Calu3 (cell line): ENCODE measurements at regions not wholly inside any gene's neighbourhood (a gene's known extent, or its start where the extent isn't known, plus 50 kb on each side); places are given as distances from the start of the nearest gene placed in this dataset.

Experiments
- BruUV-seq: library from RNA; stranded (reverse); fragments of 400-500 nt; replicated peaks from 2 replicates; lab custom pipeline; 2021; lab: Mats Ljungman, UMichigan
- CTCF ChIA-PET: fragments of 300-600 bp; sonication (Branson Sonifier 250); formaldehyde crosslinking; loops from one replicate; lab custom pipeline; 2022; ENCODE audit warnings: antibody characterized with exemption; lab: Charles Lee
- DNase-seq: peaks from one replicate; pipeline ENCODE4 v3.0.0; 2022
- H3K27ac Mint-ChIP-seq: one replicate; pipeline ENCODE4 v1.8.0; 2022; ENCODE audit warnings: mixed read lengths; ENCODE audit not compliant: unreplicated experiment
- H3K27me3 Mint-ChIP-seq: one replicate; pipeline ENCODE4 v1.8.0; 2022; ENCODE audit warnings: mixed read lengths; ENCODE audit not compliant: unreplicated experiment
- H3K36me3 Mint-ChIP-seq: one replicate; pipeline ENCODE4 v1.8.0; 2022; ENCODE audit warnings: mild to moderate bottlenecking, moderate library complexity, mixed read lengths; ENCODE audit not compliant: insufficient read depth, unreplicated experiment
- H3K4me1 Mint-ChIP-seq: one replicate; pipeline ENCODE4 v1.8.0; 2022; ENCODE audit warnings: mild to moderate bottlenecking, low read depth, mixed read lengths; ENCODE audit not compliant: unreplicated experiment
- H3K4me3 Mint-ChIP-seq: one replicate; pipeline ENCODE4 v1.8.0; 2022; ENCODE audit warnings: mild to moderate bottlenecking, low read depth, moderate library complexity, mixed read lengths; ENCODE audit not compliant: unreplicated experiment
- H3K9me3 Mint-ChIP-seq: one replicate; pipeline ENCODE4 v1.8.0; 2022; ENCODE audit warnings: low read depth, mixed read lengths; ENCODE audit not compliant: unreplicated experiment
- CTCF ChIP-seq: fragments of 200-600 bp; IDR thresholded peaks from one replicate; pipeline ENCODE4 v1.8.0; 2022; ENCODE audit warnings: antibody characterized with exemption; ENCODE audit not compliant: unreplicated experiment
- intact Hi-C: fragments of 100-400 bp; cut with micrococcal nuclease; formaldehyde crosslinking; loops from one replicate; pipeline ENCODE4 v1.10.0; 2022; ENCODE audit not compliant: unreplicated experiment

- DNase-seq, result no peak
- no peak for TF ChIP-seq CTCF
- CTCF ChIA-PET, result no interaction called here
- H3K36me3 Mint-ChIP-seq, result no peaks in the 10 kb centered on the region
- H3K27ac Mint-ChIP-seq, result peak overlapping the region; percentile 67
- no peaks in the 10 kb centered on the region for H3K27me3 Mint-ChIP-seq
- no TSS peak for BruUV-seq
- no peaks in the 10 kb centered on the region for H3K9me3 Mint-ChIP-seq
- no peak overlapping the region for H3K4me3 Mint-ChIP-seq
- H3K4me1 Mint-ChIP-seq, result peaks cover 34% of the 10 kb centered on the region
- intact Hi-C loops, result no loop called here
Observed at GRCh38 chr6:2436410-2437154, 191.2 kb upstream of the GMDS start.

DNA sequence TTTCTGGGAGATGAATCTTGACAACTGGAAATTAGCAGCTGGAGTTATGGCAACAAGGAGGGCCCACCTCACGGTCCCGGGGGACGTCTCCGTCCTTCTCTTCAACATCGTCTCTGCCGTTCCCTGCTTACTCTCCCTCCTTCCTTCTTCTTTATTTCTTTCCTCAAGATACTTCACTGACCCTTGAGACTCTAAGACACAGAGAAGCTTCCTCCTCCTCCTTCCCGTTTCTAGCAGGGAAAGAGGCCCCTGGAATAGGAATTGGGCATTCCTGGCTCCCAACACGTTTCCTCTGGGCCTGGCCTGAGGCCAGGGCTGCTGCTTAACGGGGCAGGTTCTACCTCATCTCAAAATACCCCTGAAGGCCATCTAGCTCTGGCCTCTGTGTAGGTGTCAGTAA lies 189.9 kb upstream of the GMDS start:
- H3K9me3 Mint-ChIP-seq, result no peaks in the 10 kb centered on the region
- CTCF ChIA-PET, result interaction anchor here (0.6 kb wide), 1 partner anchor 438 kb away, joined by 3 read pairs; no protein-coding TSS in a partner anchor
- intact Hi-C loops, result no loop called here
- H3K27ac Mint-ChIP-seq, result peak overlapping the region; percentile 60
- peaks cover 34% of the 10 kb centered on the region for H3K4me1 Mint-ChIP-seq
- TF ChIP-seq CTCF, result no peak
- BruUV-seq, result no TSS peak
- no peak overlapping the region for H3K4me3 Mint-ChIP-seq
- H3K36me3 Mint-ChIP-seq, result no peaks in the 10 kb centered on the region
- no peaks in the 10 kb centered on the region for H3K27me3 Mint-ChIP-seq
- DNase-seq, result no peak

DNA sequence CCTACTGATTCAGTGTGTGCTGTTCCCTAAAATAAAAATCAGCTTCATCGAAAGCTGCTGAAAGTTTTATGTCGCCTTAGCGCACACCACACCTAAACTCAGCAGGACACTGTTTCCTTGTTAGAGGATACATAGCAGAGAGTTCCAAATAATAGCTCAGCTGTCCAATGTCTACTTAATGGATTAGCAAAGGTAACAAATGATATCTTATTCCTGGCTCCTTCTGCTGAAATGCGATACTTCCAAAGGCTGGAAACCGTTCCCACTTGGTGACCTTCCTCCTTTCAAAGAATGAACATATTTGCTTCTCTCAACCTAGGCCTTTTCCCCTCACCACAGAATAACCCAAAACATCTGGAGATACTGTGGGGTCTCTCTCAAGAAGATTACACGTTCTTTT lies 189.5 kb upstream of the GMDS start:
- CTCF ChIA-PET, result interaction anchor here (1.0 kb wide), 1 partner anchor 199 kb away, joined by 3 read pairs; no protein-coding TSS in a partner anchor

DNA sequence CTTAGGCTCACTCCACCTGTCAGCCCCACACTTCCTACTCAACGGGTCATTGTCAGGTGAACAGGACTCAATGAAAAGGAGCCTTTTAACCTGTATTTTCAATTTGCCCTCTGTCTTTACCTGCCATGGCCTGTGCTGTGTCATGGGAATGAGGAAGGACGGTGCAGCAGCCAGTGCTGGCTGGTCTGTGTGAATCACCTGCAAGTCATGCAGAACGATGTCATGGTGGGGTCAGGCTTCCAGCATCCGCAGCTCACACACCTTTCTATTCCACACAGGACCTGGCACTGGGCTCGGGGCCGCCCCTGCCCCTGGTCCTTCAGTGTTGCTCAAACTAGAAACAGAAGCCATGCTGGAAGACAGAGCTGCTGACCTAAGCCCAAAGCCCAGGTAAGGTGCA lies 188.7 kb upstream of the GMDS start:
- Mint-ChIP-seq H3K4me3 (no peak overlapping the region), H3K27me3 (no peaks in the 10 kb centered on the region), H3K9me3 (no peaks in the 10 kb centered on the region), H3K4me1 (peaks cover 34% of the 10 kb centered on the region), H3K36me3 (no peaks in the 10 kb centered on the region), H3K27ac (peak overlapping the region; percentile 63)
- CTCF ChIA-PET, result interaction anchor here (1.0 kb wide), 1 partner anchor 200 kb away, joined by 3 read pairs; no protein-coding TSS in a partner anchor
- intact Hi-C loops, result no loop called here
- no TSS peak for BruUV-seq
- DNase-seq, result peak; percentile 78
- TF ChIP-seq CTCF, result no peak

More for the DNA sequence above, 189.5 kb upstream of the GMDS start:
- no peak for DNase-seq
- intact Hi-C loops, result no loop called here
- Mint-ChIP-seq H3K27ac (peak overlapping the region; percentile 60), H3K9me3 (no peaks in the 10 kb centered on the region), H3K36me3 (no peaks in the 10 kb centered on the region), H3K4me1 (peaks cover 34% of the 10 kb centered on the region), H3K27me3 (no peaks in the 10 kb centered on the region), H3K4me3 (no peak overlapping the region)
- BruUV-seq, result no TSS peak
- TF ChIP-seq CTCF, result no peak
